ENCODE measurements at regions not wholly inside any gene's neighbourhood (a gene's known extent, or its start where the extent isn't known, plus 50 kb on each side); places are given as distances from the start of the nearest gene placed in this dataset.

DNA sequence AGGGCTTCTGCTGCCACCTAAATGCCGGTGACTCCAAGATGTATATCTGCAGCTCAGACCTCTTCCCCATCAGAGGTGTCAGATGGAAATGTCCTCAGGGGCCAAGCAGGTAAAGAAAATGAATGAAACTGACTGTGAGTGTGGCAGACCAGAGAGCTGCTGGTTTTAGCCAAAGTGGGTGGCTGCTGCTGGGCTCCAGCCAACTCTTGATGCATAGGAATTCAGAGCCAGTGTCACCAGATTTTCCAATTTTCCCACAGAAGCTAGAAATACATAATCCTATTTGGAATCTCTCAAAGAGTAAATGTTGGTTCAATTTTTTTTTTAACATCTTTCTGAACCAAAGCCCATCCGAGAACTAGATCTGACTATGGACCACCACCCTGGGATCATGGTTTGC, 161.2 kb upstream of the SPRY4 start:
- H3K9me3 ChIP-seq, result no peaks in the 10 kb centered on the region
- intact Hi-C loops (cut with DNase I; ENCODE audit: low total_unique reads), result no loop called here
- no peaks in the 10 kb centered on the region for H3K27me3 ChIP-seq
- no peaks in the 10 kb centered on the region for H3K4me1 ChIP-seq
- no peak for TF ChIP-seq POLR2A (IDR thresholded peaks at IDR 0.05)
- TF ChIP-seq, protein P1, sequence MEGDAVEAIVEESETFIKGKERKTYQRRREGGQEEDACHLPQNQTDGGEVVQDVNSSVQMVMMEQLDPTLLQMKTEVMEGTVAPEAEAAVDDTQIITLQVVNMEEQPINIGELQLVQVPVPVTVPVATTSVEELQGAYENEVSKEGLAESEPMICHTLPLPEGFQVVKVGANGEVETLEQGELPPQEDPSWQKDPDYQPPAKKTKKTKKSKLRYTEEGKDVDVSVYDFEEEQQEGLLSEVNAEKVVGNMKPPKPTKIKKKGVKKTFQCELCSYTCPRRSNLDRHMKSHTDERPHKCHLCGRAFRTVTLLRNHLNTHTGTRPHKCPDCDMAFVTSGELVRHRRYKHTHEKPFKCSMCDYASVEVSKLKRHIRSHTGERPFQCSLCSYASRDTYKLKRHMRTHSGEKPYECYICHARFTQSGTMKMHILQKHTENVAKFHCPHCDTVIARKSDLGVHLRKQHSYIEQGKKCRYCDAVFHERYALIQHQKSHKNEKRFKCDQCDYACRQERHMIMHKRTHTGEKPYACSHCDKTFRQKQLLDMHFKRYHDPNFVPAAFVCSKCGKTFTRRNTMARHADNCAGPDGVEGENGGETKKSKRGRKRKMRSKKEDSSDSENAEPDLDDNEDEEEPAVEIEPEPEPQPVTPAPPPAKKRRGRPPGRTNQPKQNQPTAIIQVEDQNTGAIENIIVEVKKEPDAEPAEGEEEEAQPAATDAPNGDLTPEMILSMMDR (IDR thresholded peaks at IDR 0.05), result no peak
- no peak for DNase-seq
- H3K27ac ChIP-seq, result no peak overlapping the region
- H3K36me3 ChIP-seq, result no peaks in the 10 kb centered on the region
- no peak overlapping the region for H3K4me3 ChIP-seq

DNA sequence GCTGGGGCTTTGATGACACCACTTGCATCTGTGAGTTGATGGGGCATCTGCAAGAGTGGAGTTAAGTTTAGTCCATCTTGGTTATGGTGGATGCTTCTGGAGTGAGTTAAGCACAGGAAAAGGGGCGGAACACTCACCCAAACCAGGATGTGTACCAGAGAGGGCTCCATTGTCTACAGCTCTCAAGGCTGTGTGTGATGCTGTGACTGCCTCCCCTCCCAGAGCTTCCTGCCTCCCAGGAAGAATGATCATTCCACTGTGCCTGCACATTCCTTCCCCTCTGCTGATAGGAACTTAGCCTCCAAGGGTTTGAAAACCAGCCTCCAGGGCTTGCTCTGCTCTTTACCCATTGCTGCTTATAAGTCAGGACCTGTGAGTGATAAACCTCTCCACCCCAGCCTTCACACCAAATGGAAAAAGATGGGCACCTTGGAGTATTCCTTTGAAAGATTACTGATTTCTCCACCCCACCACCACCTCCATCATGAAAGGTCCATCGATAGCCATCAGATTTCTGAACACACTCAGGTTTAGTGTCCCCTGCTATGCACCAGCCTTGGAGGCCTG, 160.1 kb upstream of the SPRY4 start:
- DNase-seq, result no peak
- no peaks in the 10 kb centered on the region for H3K36me3 ChIP-seq
- no peak overlapping the region for H3K27ac ChIP-seq
- H3K4me3 ChIP-seq, result no peak overlapping the region
- no peaks in the 10 kb centered on the region for H3K27me3 ChIP-seq
- intact Hi-C loops (cut with DNase I; ENCODE audit: low total_unique reads), result no loop called here
- H3K4me1 ChIP-seq, result no peaks in the 10 kb centered on the region
- no peak for TF ChIP-seq POLR2A (IDR thresholded peaks at IDR 0.05)
- TF ChIP-seq, protein P1 (IDR thresholded peaks at IDR 0.05), result no peak
- no peaks in the 10 kb centered on the region for H3K9me3 ChIP-seq

DNA sequence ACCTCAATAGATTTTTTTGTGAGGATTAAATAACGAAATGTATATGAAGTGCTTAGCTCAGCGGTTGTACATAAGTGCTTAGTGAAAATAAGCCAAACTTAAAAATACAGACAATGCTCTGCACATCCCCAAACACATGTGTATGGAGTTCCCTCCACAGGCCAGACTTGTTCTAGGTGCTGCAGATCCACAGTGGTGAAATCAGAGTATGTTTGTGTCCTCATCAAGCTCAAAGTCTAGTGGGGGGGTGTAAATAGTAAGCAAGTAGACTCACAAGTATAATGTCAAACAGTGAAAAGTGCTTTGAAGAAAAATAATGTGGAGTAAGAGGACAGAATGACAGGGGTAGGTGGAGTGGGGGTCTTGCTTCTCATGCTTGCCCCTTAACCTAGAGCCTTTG, 157.4 kb upstream of the SPRY4 start:
- H3K4me3 ChIP-seq, result no peak overlapping the region
- intact Hi-C loops (cut with DNase I; ENCODE audit: low total_unique reads), result no loop called here
- H3K36me3 ChIP-seq, result no peaks in the 10 kb centered on the region
- no peaks in the 10 kb centered on the region for H3K4me1 ChIP-seq
- H3K27me3 ChIP-seq, result no peaks in the 10 kb centered on the region
- H3K9me3 ChIP-seq, result no peaks in the 10 kb centered on the region
- H3K27ac ChIP-seq, result no peak overlapping the region
- no peak for TF ChIP-seq POLR2A (IDR thresholded peaks at IDR 0.05)
- DNase-seq, result no peak

DNA sequence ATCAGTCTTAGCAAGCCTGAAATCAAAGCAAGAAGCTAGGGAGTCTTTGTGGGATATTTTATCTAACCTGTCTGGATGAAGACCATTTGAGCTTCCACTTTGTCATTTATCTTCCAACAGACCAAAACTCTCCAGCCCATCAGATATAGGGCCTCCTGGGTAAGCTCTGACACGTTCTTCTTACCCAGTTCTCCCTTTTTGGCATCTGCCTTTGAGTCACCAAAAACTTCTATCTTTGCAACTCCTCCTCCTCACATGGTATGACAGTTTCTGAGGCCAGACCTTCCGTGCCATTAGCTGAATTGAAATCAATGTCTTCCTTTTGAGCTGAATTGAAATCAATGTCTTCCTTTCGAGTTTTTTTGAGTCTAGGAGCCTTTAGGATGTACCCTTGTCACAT, 156.6 kb upstream of the SPRY4 start:
- Histone ChIP-seq H3K9me3 (no peaks in the 10 kb centered on the region), H3K36me3 (no peaks in the 10 kb centered on the region), H3K27ac (no peak overlapping the region), H3K4me3 (no peak overlapping the region), H3K4me1 (no peaks in the 10 kb centered on the region), H3K27me3 (no peaks in the 10 kb centered on the region)
- intact Hi-C loops (cut with DNase I; ENCODE audit: low total_unique reads), result no loop called here
- DNase-seq, result no peak
- no peak for TF ChIP-seq POLR2A (IDR thresholded peaks at IDR 0.05)
- TF ChIP-seq, protein P1 (IDR thresholded peaks at IDR 0.05), result no peak

DNA sequence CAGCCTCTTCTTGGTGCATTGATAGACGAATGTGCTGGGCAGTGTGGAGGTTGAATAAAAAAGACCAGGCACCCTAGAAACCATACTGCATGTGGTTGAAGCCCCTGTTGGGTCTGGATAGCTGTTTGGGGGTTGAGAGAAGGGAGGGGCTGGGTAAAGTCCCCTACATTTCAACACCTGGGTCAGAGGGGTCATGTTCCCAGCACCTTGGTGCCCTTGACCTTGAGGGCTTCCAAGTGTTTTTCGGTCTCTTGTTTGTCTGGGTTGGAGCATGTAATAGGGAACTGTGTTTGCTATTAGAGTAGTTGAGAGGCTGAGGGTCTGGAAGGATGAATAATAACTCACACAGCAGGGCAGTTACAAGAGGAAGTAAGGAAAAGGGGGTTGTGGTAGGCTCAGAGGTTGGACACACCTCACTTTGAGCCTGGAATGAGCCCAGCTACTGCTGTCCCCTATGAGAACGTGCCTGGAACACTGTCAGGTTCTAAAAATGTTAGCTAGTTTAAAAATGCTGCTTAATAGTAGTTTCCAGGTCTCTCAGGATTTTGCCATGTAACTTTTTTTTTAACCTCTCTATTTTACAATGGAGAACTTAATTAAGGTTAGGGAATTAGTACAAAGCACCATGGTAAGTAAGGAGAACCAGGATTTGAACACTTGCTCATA, 155.2 kb upstream of the SPRY4 start:
- H3K9me3 ChIP-seq, result no peaks in the 10 kb centered on the region
- no peaks in the 10 kb centered on the region for H3K36me3 ChIP-seq
- intact Hi-C loops (cut with DNase I; ENCODE audit: low total_unique reads), result no loop called here
- H3K4me3 ChIP-seq, result no peak overlapping the region
- H3K4me1 ChIP-seq, result no peaks in the 10 kb centered on the region
- no peak for DNase-seq
- H3K27me3 ChIP-seq, result no peaks in the 10 kb centered on the region
- TF ChIP-seq, protein P1 (IDR thresholded peaks at IDR 0.05), result no peak
- no peak for TF ChIP-seq POLR2A (IDR thresholded peaks at IDR 0.05)
- no peak overlapping the region for H3K27ac ChIP-seq
